ENCODE measurements at regions not wholly inside any gene's neighbourhood (a gene's known extent, or its start where the extent isn't known, plus 50 kb on each side); places are given as distances from the start of the nearest gene placed in this dataset.

- TF ChIP-seq ZNF785 (CRISPR knock-in tag; IDR thresholded peaks at IDR 0.05) (no peak), DPF2 (IDR thresholded peaks at IDR 0.05) (no peak), PHF8 (IDR thresholded peaks at IDR 0.05; ENCODE audit: borderline replicate concordance, low read length) (no peak), ZNF217 (CRISPR knock-in tag; IDR thresholded peaks at IDR 0.05) (no peak), ZNF184 (CRISPR knock-in tag; IDR thresholded peaks at IDR 0.05) (no peak), TCF7L2 (IDR thresholded peaks at IDR 0.05; ENCODE audit: low read depth, low read length) (no peak), KDM4B (IDR thresholded peaks at IDR 0.05; ENCODE audit: borderline replicate concordance in 2 of 2, low read depth in 1 of 2) (no peak), NR2F6 (CRISPR knock-in tag; IDR thresholded peaks at IDR 0.05) (no peak), ASH1L (IDR thresholded peaks at IDR 0.05; ENCODE audit: borderline replicate concordance, low read depth, partially characterized antibody) (no peak), CHD1 (IDR thresholded peaks at IDR 0.05; ENCODE audit: low read length) (no peak), PCBP2 (IDR thresholded peaks at IDR 0.05; ENCODE audit: low read depth, low read length, poor library complexity, severe bottlenecking) (no peak), MTA1 (IDR thresholded peaks at IDR 0.05; ENCODE audit: borderline replicate concordance) (no peak), RBM17 (IDR thresholded peaks at IDR 0.05; ENCODE audit: borderline replicate concordance, low read depth, low read length) (no peak), ZNF592 (IDR thresholded peaks at IDR 0.05) (no peak)
- H3K9me1 ChIP-seq (ENCODE audit: control insufficient read depth, insufficient read depth, low read length) = no peaks in the 10 kb centered on the region
- in situ Hi-C loops (cut with MboI) = no loop called here
- H3K9me3 ChIP-seq (replicated peaks; ENCODE audit: control insufficient read depth, insufficient read depth, low read depth, low read length) = no peaks in the 10 kb centered on the region
- no peak for FAIRE-seq
- H3K9ac ChIP-seq (ENCODE audit: insufficient read depth in 1 of 2, low read depth in 2 of 2, low read length in 2 of 2) = no peak overlapping the region
- BruUV-seq (replicated peaks) = no TSS peak
- H3K4me3 ChIP-seq = no peak overlapping the region
- no peaks in the 10 kb centered on the region for H3K36me3 ChIP-seq (ENCODE audit: control insufficient read depth, insufficient read depth, low read length)
- H3K4me2 ChIP-seq (ENCODE audit: insufficient read depth, low read length) = no peak overlapping the region
- no peaks in the 10 kb centered on the region for H3K79me2 ChIP-seq (ENCODE audit: control insufficient read depth, insufficient read depth, low read length)
- WGBS (ENCODE audit: insufficient coverage, low coverage, missing lambda C conversion rate) = 0% methylated on average over 4 of the region's 4 CpGs
- no peak for ATAC-seq
- H2AFZ ChIP-seq (ENCODE audit: low read depth, low read length) = no peak overlapping the region
- ChIA-PET POLR2A (no interaction called here), CTCF (ENCODE audit: low intra/inter-chr PET ratio) (no interaction called here)
- H3K27ac ChIP-seq (ENCODE audit: extremely low read depth, low read depth, low read length) = no peak overlapping the region
- peaks cover 10 to 40% of the 10 kb centered on the region in 2 experiments for H3K27me3 ChIP-seq (ENCODE audit: control insufficient read depth in 2 of 2, insufficient read depth in 2 of 2, low read length in 2 of 2)
- no peaks in the 10 kb centered on the region for H4K20me1 ChIP-seq (replicated peaks; ENCODE audit: control insufficient read depth, insufficient read depth, low read length)
- no peaks in the 10 kb centered on the region for H3K4me1 ChIP-seq (replicated peaks in 1 of 2; ENCODE audit: control insufficient read depth in 2 of 2, insufficient read depth in 2 of 2, low read length in 2 of 2)
- no peak for DNase-seq (ENCODE audit: extremely low read depth in 1 of 4, low spot score in 3 of 4)
- intact Hi-C loops (cut with micrococcal nuclease) = no loop called here
Measured at GRCh38 chr2:7971841-7972240, 710.0 kb upstream of the ID2 start.

Measured in K562 (cell line).